ENCODE measurements at regions not wholly inside any gene's neighbourhood (a gene's known extent, or its start where the extent isn't known, plus 50 kb on each side); places are given as distances from the start of the nearest gene placed in this dataset.

DNA sequence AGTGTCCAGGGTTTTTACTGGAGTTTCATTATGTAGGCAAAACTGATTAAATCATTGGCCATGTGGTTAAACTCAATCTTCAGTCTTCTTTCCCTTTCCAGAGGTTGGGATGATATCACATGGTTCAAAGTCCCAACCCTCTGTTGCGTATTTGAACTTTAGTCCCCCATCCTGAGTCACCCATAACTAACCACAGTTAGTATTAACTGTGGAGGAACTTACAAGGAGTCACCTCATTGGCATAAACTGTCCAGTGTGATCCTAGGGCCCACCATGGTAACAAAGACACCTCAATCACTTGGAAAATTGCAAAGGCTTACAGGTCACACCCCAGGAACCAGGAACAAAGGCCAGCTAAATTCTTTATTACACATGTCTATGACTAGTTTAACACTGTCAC, 188.5 kb downstream of the COX7C start:
- DNase-seq (ENCODE audit: low read depth) = no peak
- TF ChIP-seq, protein P1, sequence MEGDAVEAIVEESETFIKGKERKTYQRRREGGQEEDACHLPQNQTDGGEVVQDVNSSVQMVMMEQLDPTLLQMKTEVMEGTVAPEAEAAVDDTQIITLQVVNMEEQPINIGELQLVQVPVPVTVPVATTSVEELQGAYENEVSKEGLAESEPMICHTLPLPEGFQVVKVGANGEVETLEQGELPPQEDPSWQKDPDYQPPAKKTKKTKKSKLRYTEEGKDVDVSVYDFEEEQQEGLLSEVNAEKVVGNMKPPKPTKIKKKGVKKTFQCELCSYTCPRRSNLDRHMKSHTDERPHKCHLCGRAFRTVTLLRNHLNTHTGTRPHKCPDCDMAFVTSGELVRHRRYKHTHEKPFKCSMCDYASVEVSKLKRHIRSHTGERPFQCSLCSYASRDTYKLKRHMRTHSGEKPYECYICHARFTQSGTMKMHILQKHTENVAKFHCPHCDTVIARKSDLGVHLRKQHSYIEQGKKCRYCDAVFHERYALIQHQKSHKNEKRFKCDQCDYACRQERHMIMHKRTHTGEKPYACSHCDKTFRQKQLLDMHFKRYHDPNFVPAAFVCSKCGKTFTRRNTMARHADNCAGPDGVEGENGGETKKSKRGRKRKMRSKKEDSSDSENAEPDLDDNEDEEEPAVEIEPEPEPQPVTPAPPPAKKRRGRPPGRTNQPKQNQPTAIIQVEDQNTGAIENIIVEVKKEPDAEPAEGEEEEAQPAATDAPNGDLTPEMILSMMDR (IDR thresholded peaks at IDR 0.05; ENCODE audit: insufficient read depth, low read length) = no peak
- H3K4me3 ChIP-seq (ENCODE audit: low read depth, low read length) = no peak overlapping the region

GRCh38 chr5:86807046-86808031, 189.6 kb downstream of the COX7C start:
- no peak overlapping the region for H3K4me3 ChIP-seq (ENCODE audit: low read depth, low read length)
- TF ChIP-seq, protein P1 (IDR thresholded peaks at IDR 0.05; ENCODE audit: insufficient read depth, low read length) = no peak
- DNase-seq (ENCODE audit: low read depth) = no peak

DNA sequence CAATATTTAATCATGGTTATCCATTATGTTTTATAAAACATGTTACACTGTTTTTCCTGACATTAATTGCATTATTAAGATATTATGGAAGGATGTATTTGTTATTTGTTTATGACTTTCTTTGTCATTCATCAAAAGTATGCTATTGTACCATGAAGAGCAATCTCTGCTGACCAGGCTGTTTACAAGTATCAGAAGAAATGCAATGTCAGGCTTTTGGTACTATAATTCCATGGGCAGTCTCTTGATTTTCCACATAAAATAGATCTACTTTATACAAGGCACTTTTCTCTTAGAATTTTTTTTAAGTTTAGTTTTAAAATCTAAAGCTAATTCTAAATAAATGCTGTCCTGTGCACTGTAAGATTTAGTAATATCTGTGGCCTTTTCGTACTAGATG, 196.6 kb downstream of the COX7C start:
- no peak for DNase-seq (ENCODE audit: low read depth)
- TF ChIP-seq, protein P1 (IDR thresholded peaks at IDR 0.05; ENCODE audit: insufficient read depth, low read length) = no peak

GRCh38 chr5:86814907-86815306, 197.2 kb downstream of the COX7C start:
- no peak for DNase-seq (ENCODE audit: low read depth)
- H3K4me3 ChIP-seq (ENCODE audit: low read depth, low read length) = no peak overlapping the region
- TF ChIP-seq, protein P1 (IDR thresholded peaks at IDR 0.05; ENCODE audit: insufficient read depth, low read length) = no peak

More for the DNA sequence above, 196.6 kb downstream of the COX7C start:
- no peak overlapping the region for H3K4me3 ChIP-seq (ENCODE audit: low read depth, low read length)

DNA sequence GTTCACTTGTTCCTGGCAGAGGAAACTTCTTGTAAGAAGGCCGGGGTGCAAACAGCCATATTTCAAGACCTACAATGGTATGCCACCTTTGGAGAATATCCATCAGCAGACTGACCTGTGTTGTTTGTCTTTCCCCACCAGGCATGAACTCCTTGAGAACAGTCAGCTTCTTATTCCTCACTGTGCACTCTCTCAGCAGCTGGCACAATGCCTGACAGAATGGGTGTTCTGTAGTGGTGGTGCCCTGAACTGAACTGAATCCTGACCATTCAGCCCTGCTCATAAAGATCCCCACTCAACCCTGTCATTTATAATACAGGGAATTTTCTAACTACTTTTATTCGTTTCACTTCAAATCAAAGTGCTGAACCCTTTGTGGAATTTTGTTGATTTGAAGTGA, 206.9 kb downstream of the COX7C start:
- H3K4me3 ChIP-seq (ENCODE audit: low read depth, low read length) = no peak overlapping the region
- TF ChIP-seq, protein P1 (IDR thresholded peaks at IDR 0.05; ENCODE audit: insufficient read depth, low read length) = no peak
- DNase-seq (ENCODE audit: low read depth) = no peak

- no peak for DNase-seq (ENCODE audit: low read depth)
- no peak overlapping the region for H3K4me3 ChIP-seq (ENCODE audit: low read depth, low read length)
- TF ChIP-seq, protein P1 (IDR thresholded peaks at IDR 0.05; ENCODE audit: insufficient read depth, low read length) = no peak
Measured at GRCh38 chr5:86831128-86831527, 213.4 kb downstream of the COX7C start.

Measured in fibroblast of the aortic adventitia (primary cell).